HFFc6 (cell line): ENCODE measurements at regions not wholly inside any gene's neighbourhood (a gene's known extent, or its start where the extent isn't known, plus 50 kb on each side); places are given as distances from the start of the nearest gene placed in this dataset.

Experiments
- DNase-seq: peaks from one replicate; pipeline ENCODE4 v3.0.0-alpha.2; 2018
- H3K27ac Mint-ChIP-seq: 2 replicates; pipeline ENCODE4 v1.8.0; 2020; ENCODE audit warnings: mild to moderate bottlenecking, mixed read lengths
- H3K27me3 Mint-ChIP-seq: 2 replicates; pipeline ENCODE4 v1.8.0; 2021; ENCODE audit warnings: mild to moderate bottlenecking, moderate library complexity, mixed read lengths; ENCODE audit not compliant: insufficient read depth
- H3K36me3 Mint-ChIP-seq: 2 replicates; pipeline ENCODE4 v1.8.0; 2021; ENCODE audit warnings: low read depth, mixed read lengths
- H3K4me1 Mint-ChIP-seq: 2 replicates; pipeline ENCODE4 v1.8.0; 2020; ENCODE audit warnings: low read depth, mixed read lengths
- H3K4me3 Mint-ChIP-seq: 2 replicates; pipeline ENCODE4 v1.8.0; 2020; ENCODE audit warnings: mild to moderate bottlenecking, moderate library complexity, mixed read lengths
- H3K9me3 Mint-ChIP-seq: 2 replicates; pipeline ENCODE4 v1.8.0; 2020; ENCODE audit warnings: mild to moderate bottlenecking, mixed read lengths
- TF ChIP-seq, protein P1 (sequence below): fragments of 200-600 bp; sonication (generic); IDR thresholded peaks from 2 replicates; pipeline ENCODE4 v1.5.0; 2021; ENCODE audit warnings: antibody characterized with exemption, mild to moderate bottlenecking

DNA sequence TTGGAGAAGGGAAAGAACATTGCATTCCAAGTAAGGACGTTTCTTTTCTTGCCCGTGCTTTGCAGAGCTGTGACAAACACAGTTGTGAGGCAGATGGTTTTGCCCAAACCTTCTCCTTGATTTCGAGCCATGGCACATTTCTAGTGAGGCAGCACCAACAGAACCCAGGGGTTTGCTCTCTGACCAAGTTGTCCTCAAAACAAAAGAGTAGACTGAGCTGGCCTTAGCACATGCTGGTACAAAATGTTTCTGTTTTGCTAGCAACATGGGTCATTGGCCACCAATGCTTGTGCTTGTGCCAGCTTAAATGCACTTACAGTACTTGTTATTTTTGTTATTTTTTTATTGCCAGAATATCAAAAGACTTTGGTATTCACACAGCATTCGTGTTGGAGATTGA, 328.8 kb downstream of the GADD45G start:
- no peaks in the 10 kb centered on the region for H3K4me1 Mint-ChIP-seq
- H3K27me3 Mint-ChIP-seq, result peaks cover 3% of the 10 kb centered on the region; the same call in 1 of the 2 replicates
- H3K4me3 Mint-ChIP-seq, result no peak overlapping the region
- peaks cover 57% of the 10 kb centered on the region for H3K9me3 Mint-ChIP-seq
- H3K36me3 Mint-ChIP-seq, result no peaks in the 10 kb centered on the region; the same call in 1 of the 2 replicates
- no peak for DNase-seq
- H3K27ac Mint-ChIP-seq, result no peak overlapping the region
- TF ChIP-seq, protein P1, sequence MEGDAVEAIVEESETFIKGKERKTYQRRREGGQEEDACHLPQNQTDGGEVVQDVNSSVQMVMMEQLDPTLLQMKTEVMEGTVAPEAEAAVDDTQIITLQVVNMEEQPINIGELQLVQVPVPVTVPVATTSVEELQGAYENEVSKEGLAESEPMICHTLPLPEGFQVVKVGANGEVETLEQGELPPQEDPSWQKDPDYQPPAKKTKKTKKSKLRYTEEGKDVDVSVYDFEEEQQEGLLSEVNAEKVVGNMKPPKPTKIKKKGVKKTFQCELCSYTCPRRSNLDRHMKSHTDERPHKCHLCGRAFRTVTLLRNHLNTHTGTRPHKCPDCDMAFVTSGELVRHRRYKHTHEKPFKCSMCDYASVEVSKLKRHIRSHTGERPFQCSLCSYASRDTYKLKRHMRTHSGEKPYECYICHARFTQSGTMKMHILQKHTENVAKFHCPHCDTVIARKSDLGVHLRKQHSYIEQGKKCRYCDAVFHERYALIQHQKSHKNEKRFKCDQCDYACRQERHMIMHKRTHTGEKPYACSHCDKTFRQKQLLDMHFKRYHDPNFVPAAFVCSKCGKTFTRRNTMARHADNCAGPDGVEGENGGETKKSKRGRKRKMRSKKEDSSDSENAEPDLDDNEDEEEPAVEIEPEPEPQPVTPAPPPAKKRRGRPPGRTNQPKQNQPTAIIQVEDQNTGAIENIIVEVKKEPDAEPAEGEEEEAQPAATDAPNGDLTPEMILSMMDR, result no peak

DNA sequence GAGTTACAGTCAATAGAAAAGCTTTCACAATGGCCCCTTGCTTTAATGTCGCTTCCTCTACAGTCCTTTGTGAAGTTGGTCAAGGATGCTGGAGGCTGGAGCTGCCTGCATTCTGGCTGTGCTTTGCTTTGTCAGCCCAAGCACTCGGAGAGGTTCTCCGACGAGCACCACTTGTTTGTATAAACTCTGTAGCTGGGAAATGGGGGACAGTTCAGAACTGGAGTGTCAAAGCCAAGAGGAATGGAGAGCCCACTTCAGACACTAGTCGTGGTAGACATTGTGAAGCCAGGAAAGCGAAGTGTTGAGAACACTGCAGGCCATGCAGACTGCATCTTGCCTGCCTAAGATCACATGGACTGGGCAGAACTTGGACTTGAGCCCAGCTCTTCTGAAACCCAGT, 330.3 kb downstream of the GADD45G start:
- TF ChIP-seq, protein P1, result no peak
- peaks cover 68% of the 10 kb centered on the region for H3K9me3 Mint-ChIP-seq
- H3K4me1 Mint-ChIP-seq, result no peaks in the 10 kb centered on the region
- no peak overlapping the region for H3K27ac Mint-ChIP-seq
- no peak overlapping the region for H3K4me3 Mint-ChIP-seq
- DNase-seq, result no peak
- H3K27me3 Mint-ChIP-seq, result peaks cover 3% of the 10 kb centered on the region; the same call in 1 of the 2 replicates
- no peaks in the 10 kb centered on the region; the same call in 1 of the 2 replicates for H3K36me3 Mint-ChIP-seq

DNA sequence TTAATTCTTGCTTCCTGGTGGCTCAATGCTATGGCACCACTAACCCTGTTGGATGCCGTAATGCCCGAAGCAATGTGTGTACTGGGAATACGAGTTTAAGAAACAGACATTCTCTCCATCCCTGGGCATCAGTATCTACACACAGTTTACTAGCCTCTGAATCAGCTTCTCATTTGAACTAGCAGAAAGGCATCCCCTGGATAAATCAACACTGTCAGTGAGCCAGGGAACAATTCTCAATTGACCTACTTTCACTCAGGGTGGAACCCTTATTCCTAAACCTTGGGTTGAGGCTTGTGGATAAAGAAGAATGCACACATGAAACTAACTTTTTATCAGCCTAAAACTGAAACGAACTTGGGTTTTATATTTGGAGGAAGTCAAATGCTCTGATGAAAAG, 331.0 kb downstream of the GADD45G start:
- H3K9me3 Mint-ChIP-seq, result peaks cover 68% of the 10 kb centered on the region
- H3K36me3 Mint-ChIP-seq, result no peaks in the 10 kb centered on the region; the same call in 1 of the 2 replicates
- TF ChIP-seq, protein P1, result no peak
- peaks cover 3% of the 10 kb centered on the region; the same call in 1 of the 2 replicates for H3K27me3 Mint-ChIP-seq
- H3K27ac Mint-ChIP-seq, result no peak overlapping the region
- H3K4me1 Mint-ChIP-seq, result no peaks in the 10 kb centered on the region
- H3K4me3 Mint-ChIP-seq, result no peak overlapping the region
- DNase-seq, result no peak

DNA sequence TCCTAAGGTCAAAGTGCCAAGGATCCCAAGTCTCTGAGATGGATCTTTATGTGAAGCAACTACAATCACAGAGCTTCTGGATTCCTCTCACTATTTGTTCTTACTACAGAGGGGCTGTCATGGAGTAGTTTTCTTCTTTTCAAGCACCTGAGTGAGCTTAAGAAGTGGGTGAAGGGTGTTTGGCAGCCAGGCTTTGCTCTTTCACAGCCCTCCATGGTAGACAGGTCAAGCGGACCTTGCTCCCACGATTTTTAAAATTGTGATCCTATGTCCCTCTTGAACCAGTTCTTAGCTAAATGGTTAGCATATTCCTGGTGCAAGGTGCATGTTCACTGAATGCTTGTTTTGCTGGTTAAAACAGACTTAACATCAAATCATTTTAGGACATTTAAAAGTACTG, 332.2 kb downstream of the GADD45G start:
- Mint-ChIP-seq H3K4me1 (no peaks in the 10 kb centered on the region), H3K36me3 (no peaks in the 10 kb centered on the region), H3K9me3 (peaks cover 67% of the 10 kb centered on the region), H3K27ac (no peak overlapping the region), H3K27me3 (no peaks in the 10 kb centered on the region; the same call in 1 of the 2 replicates), H3K4me3 (no peak overlapping the region)
- TF ChIP-seq, protein P1, result no peak
- no peak for DNase-seq

DNA sequence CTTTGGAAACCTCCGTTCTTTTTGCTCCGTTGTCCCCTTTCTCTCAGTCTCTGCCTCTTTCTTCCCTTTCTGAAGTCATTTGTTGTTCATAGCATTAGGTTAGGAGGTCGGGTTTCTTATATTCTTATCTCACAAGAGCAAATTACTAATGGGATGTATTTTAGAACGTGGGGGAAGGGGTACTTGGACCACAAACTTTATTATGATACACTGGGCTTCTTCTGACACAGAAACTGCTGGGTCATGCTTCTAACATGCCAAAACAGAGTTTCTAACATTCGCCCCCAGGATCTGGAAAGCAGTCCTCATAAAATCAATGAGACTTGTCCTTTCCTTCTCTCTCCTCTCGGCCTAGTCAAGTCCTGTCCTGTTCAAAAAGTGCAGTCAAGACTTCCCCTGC, 334.4 kb downstream of the GADD45G start:
- Mint-ChIP-seq H3K4me1 (no peaks in the 10 kb centered on the region), H3K36me3 (no peaks in the 10 kb centered on the region), H3K27ac (no peak overlapping the region), H3K27me3 (peaks cover 2% of the 10 kb centered on the region), H3K4me3 (no peak overlapping the region), H3K9me3 (peaks cover 69% of the 10 kb centered on the region)
- no peak for DNase-seq
- TF ChIP-seq, protein P1, result no peak
